Mesothelial cell of epicardium (in vitro differentiated cells): ENCODE measurements at regions not wholly inside any gene's neighbourhood (a gene's known extent, or its start where the extent isn't known, plus 50 kb on each side); places are given as distances from the start of the nearest gene placed in this dataset.

Experiments
- DNase-seq, 2 experiments: peaks; one replicate each; pipeline ENCODE4 v3.0.0; 2021; ENCODE audit warnings: low spot score in 2 of 2; ENCODE audit not compliant: unreplicated experiment in 2 of 2
- H3K27ac Mint-ChIP-seq: 2 replicates; pipeline ENCODE4 v1.8.0; 2021; ENCODE audit warnings: mixed read lengths
- H3K27me3 Mint-ChIP-seq: 2 replicates; pipeline ENCODE4 v1.8.0; 2021; ENCODE audit warnings: low read depth, mixed read lengths
- H3K36me3 Mint-ChIP-seq: 2 replicates; pipeline ENCODE4 v1.8.0; 2021; ENCODE audit warnings: mixed read lengths
- H3K4me1 Mint-ChIP-seq: 2 replicates; pipeline ENCODE4 v1.8.0; 2021; ENCODE audit warnings: mixed read lengths
- H3K4me3 Mint-ChIP-seq: 2 replicates; pipeline ENCODE4 v1.8.0; 2021; ENCODE audit warnings: mild to moderate bottlenecking, moderate library complexity, mixed read lengths
- H3K9me3 Mint-ChIP-seq: 2 replicates; pipeline ENCODE4 v1.8.0; 2021; ENCODE audit warnings: mixed read lengths
- TF ChIP-seq, protein P1 (sequence below): fragments of 200-600 bp; sonication (generic); IDR thresholded peaks from one replicate; pipeline ENCODE4 v1.5.0; 2021; ENCODE audit warnings: antibody characterized with exemption; ENCODE audit not compliant: unreplicated experiment

DNA sequence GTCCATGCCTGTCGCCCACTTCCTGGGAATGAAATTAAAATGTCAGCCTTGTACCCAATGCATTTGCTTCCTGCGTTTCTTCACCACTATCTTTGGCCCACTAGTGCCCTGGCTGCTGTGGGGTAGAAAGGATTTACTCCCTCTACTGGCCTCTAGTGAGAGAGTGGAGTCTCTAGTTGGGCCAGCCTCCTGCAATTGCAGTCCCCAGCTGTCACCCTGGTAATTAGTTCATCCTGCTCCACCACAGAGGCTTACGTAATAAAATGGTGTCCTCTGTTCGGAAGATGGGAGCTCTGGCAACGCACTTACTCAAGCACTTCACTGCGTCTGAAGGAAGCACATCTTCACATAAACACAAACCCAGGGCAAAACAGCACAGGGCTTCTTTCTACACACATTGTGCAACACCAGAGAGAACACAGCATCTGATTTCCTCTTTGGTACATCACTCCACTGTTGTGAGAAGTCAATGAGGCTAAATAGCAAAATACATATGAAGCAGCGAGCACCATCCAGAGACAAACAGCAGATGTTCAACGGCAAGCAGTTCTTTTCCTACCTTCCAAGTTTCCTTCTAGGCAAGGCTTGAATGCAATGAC, 274.6 kb downstream of the LRATD1 start:
- no peak overlapping the region for H3K27ac Mint-ChIP-seq
- no peak overlapping the region for H3K4me3 Mint-ChIP-seq
- H3K9me3 Mint-ChIP-seq = no peaks in the 10 kb centered on the region
- peaks cover 7% of the 10 kb centered on the region for H3K27me3 Mint-ChIP-seq
- no peaks in the 10 kb centered on the region for H3K36me3 Mint-ChIP-seq
- no peak for DNase-seq
- TF ChIP-seq, protein P1, sequence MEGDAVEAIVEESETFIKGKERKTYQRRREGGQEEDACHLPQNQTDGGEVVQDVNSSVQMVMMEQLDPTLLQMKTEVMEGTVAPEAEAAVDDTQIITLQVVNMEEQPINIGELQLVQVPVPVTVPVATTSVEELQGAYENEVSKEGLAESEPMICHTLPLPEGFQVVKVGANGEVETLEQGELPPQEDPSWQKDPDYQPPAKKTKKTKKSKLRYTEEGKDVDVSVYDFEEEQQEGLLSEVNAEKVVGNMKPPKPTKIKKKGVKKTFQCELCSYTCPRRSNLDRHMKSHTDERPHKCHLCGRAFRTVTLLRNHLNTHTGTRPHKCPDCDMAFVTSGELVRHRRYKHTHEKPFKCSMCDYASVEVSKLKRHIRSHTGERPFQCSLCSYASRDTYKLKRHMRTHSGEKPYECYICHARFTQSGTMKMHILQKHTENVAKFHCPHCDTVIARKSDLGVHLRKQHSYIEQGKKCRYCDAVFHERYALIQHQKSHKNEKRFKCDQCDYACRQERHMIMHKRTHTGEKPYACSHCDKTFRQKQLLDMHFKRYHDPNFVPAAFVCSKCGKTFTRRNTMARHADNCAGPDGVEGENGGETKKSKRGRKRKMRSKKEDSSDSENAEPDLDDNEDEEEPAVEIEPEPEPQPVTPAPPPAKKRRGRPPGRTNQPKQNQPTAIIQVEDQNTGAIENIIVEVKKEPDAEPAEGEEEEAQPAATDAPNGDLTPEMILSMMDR = no peak
- H3K4me1 Mint-ChIP-seq = peaks cover 22% of the 10 kb centered on the region

DNA sequence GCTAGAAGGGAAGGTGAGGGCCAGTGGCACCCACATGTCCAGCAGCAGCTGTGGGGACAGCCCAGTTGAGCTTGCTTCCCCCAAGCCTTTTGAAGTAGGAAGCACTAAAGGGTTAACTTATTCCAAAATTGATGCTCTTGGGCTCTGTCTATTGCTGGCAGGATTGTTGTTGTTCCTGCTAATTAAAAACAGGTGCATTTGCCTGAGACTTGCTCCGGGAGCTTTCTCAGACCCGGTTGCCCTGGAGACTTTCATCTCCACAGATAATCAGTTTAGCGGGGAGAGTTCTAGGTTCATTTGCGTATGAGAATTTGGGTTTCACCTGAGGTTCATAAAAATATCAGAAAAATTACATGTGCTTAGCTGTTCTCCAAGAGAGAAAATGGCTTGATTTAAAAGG, 277.3 kb downstream of the LRATD1 start:
- H3K4me1 Mint-ChIP-seq = peaks cover 24% of the 10 kb centered on the region
- H3K27me3 Mint-ChIP-seq = peaks cover 7% of the 10 kb centered on the region
- TF ChIP-seq, protein P1 = no peak

DNA sequence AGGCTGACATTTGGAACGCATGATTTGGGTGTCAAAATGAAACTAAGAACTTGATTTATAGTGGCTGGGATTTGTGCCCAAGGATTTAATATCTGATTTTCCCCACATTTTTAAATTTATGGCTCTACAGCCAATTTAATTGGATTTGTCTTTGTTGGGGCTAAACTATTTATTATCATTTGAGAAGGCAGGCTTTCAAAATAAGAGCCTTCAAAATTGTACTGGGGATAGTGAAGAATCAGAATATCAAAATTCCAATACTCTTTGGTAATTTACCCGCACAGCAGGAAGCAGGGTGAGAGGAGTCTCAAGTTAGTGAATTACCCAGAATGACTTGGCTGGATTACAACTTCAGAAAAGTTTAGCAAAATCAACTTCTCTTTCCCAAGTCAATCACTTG, 278.1 kb downstream of the LRATD1 start:
- Mint-ChIP-seq H3K4me3 (no peak overlapping the region), H3K9me3 (peaks cover 6% of the 10 kb centered on the region), H3K27ac (no peak overlapping the region), H3K36me3 (no peaks in the 10 kb centered on the region), H3K27me3 (peaks cover 4% of the 10 kb centered on the region), H3K4me1 (peaks cover 24% of the 10 kb centered on the region)
- TF ChIP-seq, protein P1 = no peak
- DNase-seq = no peak

More for the DNA sequence above, 277.3 kb downstream of the LRATD1 start:
- H3K9me3 Mint-ChIP-seq = peaks cover under 1% of the 10 kb centered on the region
- DNase-seq = no peak
- H3K4me3 Mint-ChIP-seq = no peak overlapping the region
- peak overlapping the region; percentile 35 for H3K27ac Mint-ChIP-seq
- H3K36me3 Mint-ChIP-seq = no peaks in the 10 kb centered on the region

DNA sequence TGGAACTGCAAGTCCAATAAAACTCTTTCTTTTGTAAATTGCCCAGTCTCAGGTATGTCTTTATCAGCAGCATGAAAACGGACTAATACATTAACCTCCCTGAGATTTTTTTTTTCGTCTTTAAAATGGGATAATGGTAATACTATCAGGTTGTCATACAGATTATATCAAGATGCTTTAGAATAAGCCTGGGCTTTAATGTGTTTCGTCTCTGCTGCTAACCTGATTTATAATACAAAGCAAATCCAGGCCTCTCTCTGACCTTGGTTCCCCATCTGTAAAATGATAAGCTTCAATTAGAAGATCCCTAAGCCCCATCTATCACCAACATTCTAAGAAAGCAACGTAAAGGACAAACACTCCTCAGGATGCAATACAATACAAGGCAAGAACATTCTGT, 283.5 kb downstream of the LRATD1 start:
- H3K9me3 Mint-ChIP-seq = peaks cover 22% of the 10 kb centered on the region
- H3K36me3 Mint-ChIP-seq = no peaks in the 10 kb centered on the region
- H3K4me1 Mint-ChIP-seq = peaks cover 25% of the 10 kb centered on the region
- no peak overlapping the region for H3K4me3 Mint-ChIP-seq
- no peak for DNase-seq
- peak overlapping the region; percentile 31 for H3K27ac Mint-ChIP-seq
- TF ChIP-seq, protein P1 = no peak
- no peaks in the 10 kb centered on the region for H3K27me3 Mint-ChIP-seq

DNA sequence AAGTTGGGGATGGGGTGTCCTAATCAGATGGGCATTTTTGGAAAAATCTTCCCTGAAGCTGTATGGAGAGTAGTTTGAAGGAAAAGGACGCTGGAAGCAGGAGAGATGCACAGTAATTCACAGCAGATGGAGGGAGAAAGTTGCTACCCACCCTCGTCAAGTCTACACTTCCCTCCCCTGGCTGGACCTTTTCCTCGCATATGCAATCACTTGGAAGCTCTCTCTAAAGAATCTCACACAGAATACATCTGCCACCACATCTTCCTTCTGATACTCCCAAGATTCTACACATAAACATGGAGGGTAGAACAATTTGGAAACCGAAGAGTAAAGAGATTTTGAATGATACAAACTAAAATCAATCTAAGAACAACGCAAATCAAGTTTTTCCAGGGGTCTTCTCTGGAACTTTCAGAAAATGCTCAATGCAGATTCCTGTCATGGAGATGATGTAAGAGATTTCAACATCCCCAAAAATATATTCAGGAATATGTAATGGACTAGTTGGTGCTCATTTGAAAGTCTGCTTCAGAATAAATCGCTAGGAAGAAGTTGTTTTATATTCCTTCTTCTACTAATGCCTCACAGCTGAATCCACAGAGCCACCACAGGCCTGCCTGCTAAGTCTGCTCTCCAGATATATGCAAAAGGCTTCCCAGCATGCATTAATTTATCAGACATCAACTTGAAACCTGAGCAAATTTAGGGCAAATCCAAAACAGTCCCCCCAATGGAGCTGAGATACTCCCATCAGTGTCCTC, 291.5 kb downstream of the LRATD1 start:
- Mint-ChIP-seq H3K9me3 (peaks cover 13% of the 10 kb centered on the region), H3K36me3 (no peaks in the 10 kb centered on the region), H3K27ac (no peak overlapping the region)

More for the DNA sequence above, 291.5 kb downstream of the LRATD1 start:
- H3K27me3 Mint-ChIP-seq = no peaks in the 10 kb centered on the region
- DNase-seq = no peak
- H3K4me3 Mint-ChIP-seq = no peak overlapping the region
- H3K4me1 Mint-ChIP-seq = no peaks in the 10 kb centered on the region
- TF ChIP-seq, protein P1 = no peak
